ENCODE measurements at regions not wholly inside any gene's neighbourhood (a gene's known extent, or its start where the extent isn't known, plus 50 kb on each side); places are given as distances from the start of the nearest gene placed in this dataset.
"Not testable (repeated sequence)": the region's sequence is repeated elsewhere in the genome, so short reads cannot be mapped to it uniquely, and the experiment has no call there.

DNA sequence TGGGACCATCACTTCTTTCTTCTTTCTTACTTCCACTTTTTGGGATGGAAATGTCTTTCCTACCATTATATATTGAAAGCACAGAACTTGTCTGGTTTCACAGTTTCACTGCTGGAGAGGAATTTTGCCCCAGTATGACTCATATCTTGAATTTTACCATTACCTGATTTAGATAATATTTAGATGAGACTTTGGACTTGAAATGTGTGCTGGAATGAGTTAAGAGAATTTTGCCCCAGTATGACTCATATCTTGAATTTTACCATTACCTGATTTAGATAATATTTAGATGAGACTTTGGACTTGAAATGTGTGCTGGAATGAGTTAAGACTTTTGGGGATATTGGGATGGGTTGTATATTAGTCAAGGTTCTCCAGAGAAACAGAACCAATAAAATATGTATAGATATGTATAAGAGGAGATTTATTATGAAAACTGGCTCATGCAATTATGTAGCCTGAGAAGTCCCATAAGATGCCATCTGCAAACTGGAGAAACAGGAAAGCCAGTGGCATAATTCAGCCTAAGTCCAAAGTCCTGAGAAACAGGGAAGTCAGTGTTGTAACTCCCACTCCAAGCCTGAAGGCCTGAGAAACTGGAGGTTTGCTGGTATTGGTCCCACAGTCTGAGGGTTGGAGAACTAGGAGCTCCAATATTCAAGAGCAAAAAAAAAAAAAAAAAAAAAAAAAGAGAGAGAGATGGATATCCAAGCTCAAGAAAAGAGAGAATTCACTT, 1029.2 kb downstream of the EPHA3 start:
- in situ Hi-C loops (cut with HindIII; ENCODE audit: low sequenced_read_pairs), result no loop called here
- no peak for DNase-seq (ENCODE audit: low read depth, low spot score)
- TF ChIP-seq, protein P1, sequence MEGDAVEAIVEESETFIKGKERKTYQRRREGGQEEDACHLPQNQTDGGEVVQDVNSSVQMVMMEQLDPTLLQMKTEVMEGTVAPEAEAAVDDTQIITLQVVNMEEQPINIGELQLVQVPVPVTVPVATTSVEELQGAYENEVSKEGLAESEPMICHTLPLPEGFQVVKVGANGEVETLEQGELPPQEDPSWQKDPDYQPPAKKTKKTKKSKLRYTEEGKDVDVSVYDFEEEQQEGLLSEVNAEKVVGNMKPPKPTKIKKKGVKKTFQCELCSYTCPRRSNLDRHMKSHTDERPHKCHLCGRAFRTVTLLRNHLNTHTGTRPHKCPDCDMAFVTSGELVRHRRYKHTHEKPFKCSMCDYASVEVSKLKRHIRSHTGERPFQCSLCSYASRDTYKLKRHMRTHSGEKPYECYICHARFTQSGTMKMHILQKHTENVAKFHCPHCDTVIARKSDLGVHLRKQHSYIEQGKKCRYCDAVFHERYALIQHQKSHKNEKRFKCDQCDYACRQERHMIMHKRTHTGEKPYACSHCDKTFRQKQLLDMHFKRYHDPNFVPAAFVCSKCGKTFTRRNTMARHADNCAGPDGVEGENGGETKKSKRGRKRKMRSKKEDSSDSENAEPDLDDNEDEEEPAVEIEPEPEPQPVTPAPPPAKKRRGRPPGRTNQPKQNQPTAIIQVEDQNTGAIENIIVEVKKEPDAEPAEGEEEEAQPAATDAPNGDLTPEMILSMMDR (IDR thresholded peaks at IDR 0.05; ENCODE audit: low read depth, low read length), result no peak
- H3K4me3 ChIP-seq (ENCODE audit: low read depth, low read length), result no peak overlapping the region

- H3K4me3 ChIP-seq (ENCODE audit: low read depth, low read length), result no peak overlapping the region
- TF ChIP-seq, protein P1 (IDR thresholded peaks at IDR 0.05; ENCODE audit: low read depth, low read length), result no peak
- no peak for DNase-seq (ENCODE audit: low read depth, low spot score)
- in situ Hi-C loops (cut with HindIII; ENCODE audit: low sequenced_read_pairs), result no loop called here
These were observed 1037.9 kb downstream of the EPHA3 start for GRCh38 chr3:90145094-90145860.

GRCh38 chr3:90180096-90180495, 1072.7 kb downstream of the EPHA3 start:
- H3K4me3 ChIP-seq (ENCODE audit: low read depth, low read length), result no peak overlapping the region
- TF ChIP-seq, protein P1 (IDR thresholded peaks at IDR 0.05; ENCODE audit: low read depth, low read length), result no peak
- in situ Hi-C loops (cut with HindIII; ENCODE audit: low sequenced_read_pairs), result no loop called here
- no peak for DNase-seq (ENCODE audit: low read depth, low spot score)

DNA sequence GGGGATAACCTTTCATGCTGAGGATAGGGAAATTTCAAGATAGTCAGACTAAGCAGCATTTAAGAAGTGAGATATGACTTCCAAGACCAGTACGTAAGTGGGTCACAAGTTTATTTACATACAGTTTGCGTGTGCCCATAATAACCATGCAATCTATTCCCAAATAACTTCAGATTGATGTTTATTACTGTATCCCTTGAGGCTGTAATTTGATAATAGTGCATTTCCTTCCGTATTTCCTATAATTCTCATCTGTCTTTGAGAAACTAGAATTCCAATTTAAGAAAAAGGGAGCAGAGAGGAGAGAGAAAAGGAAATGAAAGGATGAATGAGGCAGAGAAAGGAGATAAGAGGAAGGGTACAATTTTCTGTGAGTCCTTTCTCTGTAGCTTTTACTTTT, 1073.1 kb downstream of the EPHA3 start:
- H3K4me3 ChIP-seq (ENCODE audit: low read depth, low read length), result no peak overlapping the region
- in situ Hi-C loops (cut with HindIII; ENCODE audit: low sequenced_read_pairs), result no loop called here
- DNase-seq (ENCODE audit: low read depth, low spot score), result no peak
- TF ChIP-seq, protein P1 (IDR thresholded peaks at IDR 0.05; ENCODE audit: low read depth, low read length), result no peak

GRCh38 chr3:90182291-90182976, 1075.0 kb downstream of the EPHA3 start:
- TF ChIP-seq, protein P1 (IDR thresholded peaks at IDR 0.05; ENCODE audit: low read depth, low read length), result peak; percentile 28
- in situ Hi-C loops (cut with HindIII; ENCODE audit: low sequenced_read_pairs), result not testable (repeated sequence)
- peak; percentile 39 for DNase-seq (ENCODE audit: low read depth, low spot score)
- peak overlapping the region; percentile 20 for H3K4me3 ChIP-seq (ENCODE audit: low read depth, low read length)

- TF ChIP-seq, protein P1 (IDR thresholded peaks at IDR 0.05; ENCODE audit: low read depth, low read length), result no peak
- no peak for DNase-seq (ENCODE audit: low read depth, low spot score)
These were observed 1077.4 kb downstream of the EPHA3 start for GRCh38 chr3:90184861-90185260.

DNA sequence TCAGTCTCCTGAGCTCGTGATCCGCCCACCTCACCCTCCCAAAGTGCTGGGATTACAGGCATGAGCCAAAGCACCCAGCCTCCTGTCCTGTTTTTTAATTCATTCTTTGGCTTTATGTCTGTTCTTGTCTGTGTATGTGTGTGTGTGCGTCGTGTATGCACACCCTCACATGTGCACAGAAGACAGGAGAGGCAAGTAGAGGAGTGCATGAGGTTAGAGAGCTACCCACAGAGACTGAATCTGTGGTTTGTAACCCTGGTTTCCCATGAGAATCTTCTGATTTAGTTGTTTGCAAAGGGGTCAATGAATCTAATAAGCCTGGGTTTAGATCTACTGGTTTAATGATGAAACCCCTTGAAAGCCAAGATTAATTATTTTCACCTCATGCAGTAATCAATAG, 1090.0 kb downstream of the EPHA3 start:
- H3K4me3 ChIP-seq (ENCODE audit: low read depth, low read length); in situ Hi-C loops (cut with HindIII; ENCODE audit: low sequenced_read_pairs); DNase-seq (ENCODE audit: low read depth, low spot score): not testable (repeated sequence)

More at GRCh38 chr3:90184861-90185260, 1077.4 kb downstream of the EPHA3 start:
- in situ Hi-C loops (cut with HindIII; ENCODE audit: low sequenced_read_pairs), result no loop called here
- H3K4me3 ChIP-seq (ENCODE audit: low read depth, low read length), result no peak overlapping the region

GRCh38 chr3:90202931-90203330, 1095.5 kb downstream of the EPHA3 start:
- H3K4me3 ChIP-seq (ENCODE audit: low read depth, low read length); DNase-seq (ENCODE audit: low read depth, low spot score); in situ Hi-C loops (cut with HindIII; ENCODE audit: low sequenced_read_pairs): not testable (repeated sequence)

GRCh38 chr3:90206482-90206881, 1099.1 kb downstream of the EPHA3 start:
- in situ Hi-C loops (cut with HindIII; ENCODE audit: low sequenced_read_pairs); H3K4me3 ChIP-seq (ENCODE audit: low read depth, low read length); DNase-seq (ENCODE audit: low read depth, low spot score): not testable (repeated sequence)

Measured in astrocyte of the spinal cord (primary cell).